ENCODE measurements at regions not wholly inside any gene's neighbourhood (a gene's known extent, or its start where the extent isn't known, plus 50 kb on each side); places are given as distances from the start of the nearest gene placed in this dataset.

DNA sequence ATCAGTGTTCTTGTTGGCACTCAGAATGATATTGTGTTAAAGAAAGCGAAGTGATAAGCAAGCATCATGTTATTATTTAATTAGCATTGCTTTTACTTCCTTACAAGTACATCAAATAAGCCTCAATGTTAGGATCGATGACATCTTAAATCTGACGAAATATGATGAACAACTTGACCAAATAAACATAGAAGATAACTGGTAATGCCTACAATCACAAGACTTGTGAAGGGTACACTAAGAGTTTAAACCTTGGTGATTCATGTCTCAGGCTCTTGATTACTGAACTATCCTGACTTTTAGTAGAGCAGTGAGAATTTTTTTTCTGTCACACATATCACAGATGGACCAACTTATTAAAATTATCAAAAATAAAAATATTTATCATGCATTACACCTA is 500.8 kb upstream of the ZEB2 start:
- TF ChIP-seq, protein P1, sequence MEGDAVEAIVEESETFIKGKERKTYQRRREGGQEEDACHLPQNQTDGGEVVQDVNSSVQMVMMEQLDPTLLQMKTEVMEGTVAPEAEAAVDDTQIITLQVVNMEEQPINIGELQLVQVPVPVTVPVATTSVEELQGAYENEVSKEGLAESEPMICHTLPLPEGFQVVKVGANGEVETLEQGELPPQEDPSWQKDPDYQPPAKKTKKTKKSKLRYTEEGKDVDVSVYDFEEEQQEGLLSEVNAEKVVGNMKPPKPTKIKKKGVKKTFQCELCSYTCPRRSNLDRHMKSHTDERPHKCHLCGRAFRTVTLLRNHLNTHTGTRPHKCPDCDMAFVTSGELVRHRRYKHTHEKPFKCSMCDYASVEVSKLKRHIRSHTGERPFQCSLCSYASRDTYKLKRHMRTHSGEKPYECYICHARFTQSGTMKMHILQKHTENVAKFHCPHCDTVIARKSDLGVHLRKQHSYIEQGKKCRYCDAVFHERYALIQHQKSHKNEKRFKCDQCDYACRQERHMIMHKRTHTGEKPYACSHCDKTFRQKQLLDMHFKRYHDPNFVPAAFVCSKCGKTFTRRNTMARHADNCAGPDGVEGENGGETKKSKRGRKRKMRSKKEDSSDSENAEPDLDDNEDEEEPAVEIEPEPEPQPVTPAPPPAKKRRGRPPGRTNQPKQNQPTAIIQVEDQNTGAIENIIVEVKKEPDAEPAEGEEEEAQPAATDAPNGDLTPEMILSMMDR (IDR thresholded peaks at IDR 0.05; ENCODE audit: poor library complexity, severe bottlenecking), result no peak
- H3K36me3 ChIP-seq (ENCODE audit: low read depth), result no peaks in the 10 kb centered on the region
- no peak overlapping the region for H3K27ac ChIP-seq (ENCODE audit: poor library complexity, severe bottlenecking)
- DNase-seq (ENCODE audit: low spot score) (no peak), ATAC-seq (ENCODE audit: low read depth) (no peak)
- peaks cover 11% of the 10 kb centered on the region for H3K4me1 ChIP-seq (ENCODE audit: insufficient read depth, poor library complexity, severe bottlenecking)
- H3K4me3 ChIP-seq (ENCODE audit: severe bottlenecking), result no peak overlapping the region
- no peaks in the 10 kb centered on the region for H3K9me3 ChIP-seq (ENCODE audit: severe bottlenecking)
- no peaks in the 10 kb centered on the region for H3K27me3 ChIP-seq (ENCODE audit: insufficient read depth, poor library complexity, severe bottlenecking)

DNA sequence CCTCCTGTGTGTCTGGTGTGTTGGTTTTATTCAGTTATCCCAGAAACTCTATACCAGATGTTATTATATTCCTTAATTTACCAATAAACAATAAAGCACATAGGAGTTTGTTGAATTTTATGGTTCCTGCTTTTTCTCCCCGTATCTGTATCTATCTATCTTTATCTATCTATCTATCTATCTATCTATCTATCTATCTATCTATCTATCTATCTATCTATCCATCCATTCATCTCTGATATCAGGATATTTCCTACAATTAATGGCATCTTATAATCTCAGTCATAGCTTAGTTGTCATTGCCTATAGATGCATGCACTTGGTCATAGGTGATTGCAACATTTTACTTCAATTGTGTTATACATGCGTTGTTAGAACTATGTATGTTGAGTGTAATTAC is 500.2 kb upstream of the ZEB2 start:
- DNase-seq (ENCODE audit: low spot score), result no peak
- no peaks in the 10 kb centered on the region for H3K9me3 ChIP-seq (ENCODE audit: severe bottlenecking)
- H3K36me3 ChIP-seq (ENCODE audit: low read depth), result no peaks in the 10 kb centered on the region
- peaks cover 11% of the 10 kb centered on the region for H3K4me1 ChIP-seq (ENCODE audit: insufficient read depth, poor library complexity, severe bottlenecking)
- no peak overlapping the region for H3K27ac ChIP-seq (ENCODE audit: poor library complexity, severe bottlenecking)
- no peak overlapping the region for H3K4me3 ChIP-seq (ENCODE audit: severe bottlenecking)
- no peak for ATAC-seq (ENCODE audit: low read depth)
- H3K27me3 ChIP-seq (ENCODE audit: insufficient read depth, poor library complexity, severe bottlenecking), result no peaks in the 10 kb centered on the region
- TF ChIP-seq, protein P1 (IDR thresholded peaks at IDR 0.05; ENCODE audit: poor library complexity, severe bottlenecking), result no peak

- Histone ChIP-seq H3K27me3 (ENCODE audit: insufficient read depth, poor library complexity, severe bottlenecking) (no peaks in the 10 kb centered on the region), H3K4me1 (ENCODE audit: insufficient read depth, poor library complexity, severe bottlenecking) (peaks cover 16% of the 10 kb centered on the region), H3K27ac (ENCODE audit: poor library complexity, severe bottlenecking) (no peak overlapping the region), H3K4me3 (ENCODE audit: severe bottlenecking) (no peak overlapping the region), H3K36me3 (ENCODE audit: low read depth) (no peaks in the 10 kb centered on the region), H3K9me3 (ENCODE audit: severe bottlenecking) (no peaks in the 10 kb centered on the region)
- no peak for DNase-seq (ENCODE audit: low spot score)
- TF ChIP-seq, protein P1 (IDR thresholded peaks at IDR 0.05; ENCODE audit: poor library complexity, severe bottlenecking), result no peak
- no peak for ATAC-seq (ENCODE audit: low read depth)
Observed at GRCh38 chr2:145018502-145018901, 498.6 kb upstream of the ZEB2 start.

- H3K36me3 ChIP-seq (ENCODE audit: low read depth), result no peaks in the 10 kb centered on the region
- no peak overlapping the region for H3K4me3 ChIP-seq (ENCODE audit: severe bottlenecking)
- H3K27me3 ChIP-seq (ENCODE audit: insufficient read depth, poor library complexity, severe bottlenecking), result no peaks in the 10 kb centered on the region
- DNase-seq (ENCODE audit: low spot score), result no peak
- H3K9me3 ChIP-seq (ENCODE audit: severe bottlenecking), result no peaks in the 10 kb centered on the region
- H3K4me1 ChIP-seq (ENCODE audit: insufficient read depth, poor library complexity, severe bottlenecking), result peaks cover 29% of the 10 kb centered on the region
- no peak overlapping the region for H3K27ac ChIP-seq (ENCODE audit: poor library complexity, severe bottlenecking)
- TF ChIP-seq, protein P1 (IDR thresholded peaks at IDR 0.05; ENCODE audit: poor library complexity, severe bottlenecking), result no peak
- no peak for ATAC-seq (ENCODE audit: low read depth)
Observed at GRCh38 chr2:145017149-145017548, 497.2 kb upstream of the ZEB2 start.

- ATAC-seq (ENCODE audit: low read depth) (no peak), DNase-seq (ENCODE audit: low spot score) (no peak)
- no peak overlapping the region for H3K4me3 ChIP-seq (ENCODE audit: severe bottlenecking)
- H3K9me3 ChIP-seq (ENCODE audit: severe bottlenecking), result no peaks in the 10 kb centered on the region
- no peaks in the 10 kb centered on the region for H3K27me3 ChIP-seq (ENCODE audit: insufficient read depth, poor library complexity, severe bottlenecking)
- peaks cover 32% of the 10 kb centered on the region for H3K4me1 ChIP-seq (ENCODE audit: insufficient read depth, poor library complexity, severe bottlenecking)
- H3K27ac ChIP-seq (ENCODE audit: poor library complexity, severe bottlenecking), result no peak overlapping the region
- no peaks in the 10 kb centered on the region for H3K36me3 ChIP-seq (ENCODE audit: low read depth)
- TF ChIP-seq, protein P1 (IDR thresholded peaks at IDR 0.05; ENCODE audit: poor library complexity, severe bottlenecking), result no peak
Observed at GRCh38 chr2:145016711-145017110, 496.8 kb upstream of the ZEB2 start.

Data from RWPE2 (cell line).